Thoracic aorta (tissue), 2 donors: ENCODE measurements at regions not wholly inside any gene's neighbourhood (a gene's known extent, or its start where the extent isn't known, plus 50 kb on each side); places are given as distances from the start of the nearest gene placed in this dataset.
A peak's percentile ranks its signal among the peaks of the same experiment; 100 is the strongest.
"Not testable (repeated sequence)": the region's sequence is repeated elsewhere in the genome, so short reads cannot be mapped to it uniquely, and the experiment has no call there.

Experiments
- ATAC-seq: fragments of 150-250 bp; one replicate; pipeline ENCODE4 v1.8.0; 2017; ENCODE audit warnings: low read depth; ENCODE audit not compliant: insufficient number of reproducible peaks, low FRiP score
- DNase-seq: peaks from one replicate; pipeline ENCODE4 v3.0.0-alpha.2; 2020; ENCODE audit warnings: low spot score
- H3K27ac ChIP-seq, 2 donors: fragments of 200-600 bp; sonication (generic); 1 replicate in 1 of 2; 2 replicates in 1 of 2; pipeline ENCODE4 v1.5.1; 2016; ENCODE audit warnings: mild to moderate bottlenecking in 2 of 2, moderate library complexity in 2 of 2
- H3K27me3 ChIP-seq: fragments of 200-600 bp; sonication (generic); replicated peaks from 2 replicates; pipeline ENCODE4 v1.6.0; 2016; ENCODE audit warnings: mild to moderate bottlenecking; ENCODE audit not compliant: insufficient read depth
- H3K36me3 ChIP-seq: fragments of 200-600 bp; sonication (generic); one replicate; pipeline ENCODE4 v1.5.1; 2016
- H3K4me1 ChIP-seq, 2 donors: fragments of 200-600 bp; sonication (generic); 1 replicate in 1 of 2; 2 replicates in 1 of 2; pipeline versions ENCODE4 v1.5.1 to v1.6.0; 2016; ENCODE audit warnings: low read depth in 2 of 2, mild to moderate bottlenecking in 1 of 2; ENCODE audit not compliant: control insufficient read depth in 1 of 2
- H3K4me3 ChIP-seq: fragments of 200-600 bp; sonication (generic); 2 replicates; pipeline ENCODE4 v1.5.1; 2016; ENCODE audit warnings: mild to moderate bottlenecking
- H3K9me3 ChIP-seq: fragments of 200-600 bp; sonication (generic); 2 replicates; pipeline ENCODE4 v1.5.1; 2016
- CTCF ChIP-seq: fragments of 200-600 bp; sonication (generic); IDR thresholded peaks from one replicate; pipeline ENCODE4 v1.5.1; 2019; ENCODE audit warnings: antibody characterized with exemption

- no peaks in the 10 kb centered on the region for H3K36me3 ChIP-seq
- H3K4me3 ChIP-seq = no peak overlapping the region
- no peak for ATAC-seq
- no peak overlapping the region for H3K27ac ChIP-seq
- no peaks in the 10 kb centered on the region for H3K27me3 ChIP-seq
- H3K9me3 ChIP-seq = no peaks in the 10 kb centered on the region
- no peaks in the 10 kb centered on the region for H3K4me1 ChIP-seq
- TF ChIP-seq CTCF = peak; percentile 50
- DNase-seq = no peak
Measured at GRCh38 chr14:87615822-87616679, 376.9 kb downstream of the GALC start.

GRCh38 chr14:87615047-87615446 is 377.9 kb downstream of the GALC start:
- no peaks in the 10 kb centered on the region for H3K9me3 ChIP-seq
- H3K4me3 ChIP-seq = no peak overlapping the region
- H3K4me1 ChIP-seq = no peaks in the 10 kb centered on the region
- no peak for DNase-seq
- H3K27ac ChIP-seq = no peak overlapping the region
- no peaks in the 10 kb centered on the region for H3K27me3 ChIP-seq
- no peaks in the 10 kb centered on the region for H3K36me3 ChIP-seq
- TF ChIP-seq CTCF = no peak
- ATAC-seq = no peak

- no peaks in the 10 kb centered on the region for H3K36me3 ChIP-seq
- no peaks in the 10 kb centered on the region for H3K9me3 ChIP-seq
- H3K27me3 ChIP-seq = no peaks in the 10 kb centered on the region
- H3K4me3 ChIP-seq = no peak overlapping the region
- no peaks in the 10 kb centered on the region for H3K4me1 ChIP-seq
- DNase-seq (no peak), ATAC-seq (no peak)
- H3K27ac ChIP-seq = no peak overlapping the region
- TF ChIP-seq CTCF = no peak
Measured at GRCh38 chr14:87613881-87614280, 379.1 kb downstream of the GALC start.

- not testable (repeated sequence) for H3K36me3 ChIP-seq, ATAC-seq, DNase-seq, H3K27ac ChIP-seq, H3K4me1 ChIP-seq, H3K9me3 ChIP-seq, H3K4me3 ChIP-seq, H3K27me3 ChIP-seq
Measured at GRCh38 chr14:87607056-87607455, 385.9 kb downstream of the GALC start.

GRCh38 chr14:87601036-87601435 is 391.9 kb downstream of the GALC start:
- ATAC-seq (no peak), DNase-seq (no peak)
- TF ChIP-seq CTCF = no peak
- Histone ChIP-seq H3K36me3 (no peaks in the 10 kb centered on the region), H3K27me3 (no peaks in the 10 kb centered on the region), H3K4me1 (no peaks in the 10 kb centered on the region), H3K9me3 (peaks cover 4% of the 10 kb centered on the region), H3K4me3 (no peak overlapping the region), H3K27ac (no peak overlapping the region)

GRCh38 chr14:87600240-87600639 is 392.7 kb downstream of the GALC start:
- Histone ChIP-seq H3K36me3 (no peaks in the 10 kb centered on the region), H3K27me3 (no peaks in the 10 kb centered on the region), H3K4me3 (no peak overlapping the region), H3K4me1 (no peaks in the 10 kb centered on the region), H3K9me3 (no peaks in the 10 kb centered on the region), H3K27ac (no peak overlapping the region)
- DNase-seq = no peak
- TF ChIP-seq CTCF = no peak
- no peak for ATAC-seq
